Sigmoid colon (tissue), 4 donors: ENCODE measurements at regions not wholly inside any gene's neighbourhood (a gene's known extent, or its start where the extent isn't known, plus 50 kb on each side); places are given as distances from the start of the nearest gene placed in this dataset.

ENCODE experiments used
- CTCF ChIP-seq, 4 experiments: fragments of 450-650 bp in 3 of 4; fragments of 200-600 bp in 1 of 4; IDR thresholded peaks; one replicate each; pipeline ENCODE4 v1.5.1; 2016 to 2019; ENCODE audit warnings: antibody characterized with exemption in 4 of 4, mild to moderate bottlenecking in 3 of 4, moderate library complexity in 2 of 4
- POLR2A ChIP-seq, 2 donors: fragments of 450-650 bp; IDR thresholded peaks; one replicate each; pipeline ENCODE4 v1.6.1; 2016; ENCODE audit warnings: antibody characterized with exemption in 2 of 2, mild to moderate bottlenecking in 2 of 2, moderate library complexity in 2 of 2
- POLR2AphosphoS5 ChIP-seq, 4 donors: sonication (generic); formaldehyde crosslinking; IDR thresholded peaks; one replicate each; pipeline ENCODE4 v1.6.1; 2017; ENCODE audit warnings: antibody characterized with exemption in 4 of 4

GRCh38 chr20:19860737-19861136 lies 102.7 kb downstream of the RIN2 start:
- TF ChIP-seq CTCF (IDR thresholded peaks at IDR 0.05) (no peak), POLR2A (IDR thresholded peaks at IDR 0.05) (no peak), POLR2AphosphoS5 (IDR thresholded peaks at IDR 0.05) (no peak)
